ENCODE measurements at regions not wholly inside any gene's neighbourhood (a gene's known extent, or its start where the extent isn't known, plus 50 kb on each side); places are given as distances from the start of the nearest gene placed in this dataset.

- H3K9me3 Mint-ChIP-seq = no peaks in the 10 kb centered on the region
- H3K27me3 Mint-ChIP-seq = no peaks in the 10 kb centered on the region
- no peaks in the 10 kb centered on the region for H3K4me1 Mint-ChIP-seq
- H3K36me3 Mint-ChIP-seq = no peaks in the 10 kb centered on the region
- ATAC-seq (replicated peaks) (no peak), DNase-seq (no peak)
- no peak overlapping the region for H3K27ac Mint-ChIP-seq
- no peak overlapping the region for H3K4me3 Mint-ChIP-seq
These were observed 57.9 kb upstream of the PPP2R3A start for GRCh38 chr3:135907422-135908165.

GRCh38 chr3:135908225-135908624, 57.3 kb upstream of the PPP2R3A start:
- H3K27ac Mint-ChIP-seq = no peak overlapping the region
- H3K9me3 Mint-ChIP-seq = no peaks in the 10 kb centered on the region
- H3K4me3 Mint-ChIP-seq = no peak overlapping the region
- no peaks in the 10 kb centered on the region for H3K27me3 Mint-ChIP-seq
- DNase-seq = no peak
- no peaks in the 10 kb centered on the region for H3K36me3 Mint-ChIP-seq
- H3K4me1 Mint-ChIP-seq = no peaks in the 10 kb centered on the region
- no peak for ATAC-seq (replicated peaks)

GRCh38 chr3:135908737-135909136, 56.8 kb upstream of the PPP2R3A start:
- ATAC-seq (replicated peaks) (no peak), DNase-seq (no peak)
- Mint-ChIP-seq H3K27me3 (no peaks in the 10 kb centered on the region), H3K4me1 (no peaks in the 10 kb centered on the region), H3K4me3 (no peak overlapping the region), H3K9me3 (no peaks in the 10 kb centered on the region), H3K36me3 (no peaks in the 10 kb centered on the region), H3K27ac (no peak overlapping the region)

GRCh38 chr3:135911110-135911509, 54.4 kb upstream of the PPP2R3A start:
- no peaks in the 10 kb centered on the region for H3K27me3 Mint-ChIP-seq
- ATAC-seq (replicated peaks) = no peak
- no peaks in the 10 kb centered on the region for H3K9me3 Mint-ChIP-seq
- H3K4me1 Mint-ChIP-seq = no peaks in the 10 kb centered on the region
- no peak overlapping the region for H3K27ac Mint-ChIP-seq
- no peak for DNase-seq
- no peak overlapping the region for H3K4me3 Mint-ChIP-seq
- no peaks in the 10 kb centered on the region for H3K36me3 Mint-ChIP-seq

GRCh38 chr3:135915206-135915605, 50.3 kb upstream of the PPP2R3A start:
- Mint-ChIP-seq H3K27ac (no peak overlapping the region), H3K9me3 (no peaks in the 10 kb centered on the region), H3K27me3 (peaks cover 4 to 9% of the 10 kb centered on the region in 2 donors), H3K4me3 (no peak overlapping the region), H3K4me1 (no peaks in the 10 kb centered on the region), H3K36me3 (no peaks in the 10 kb centered on the region)
- ATAC-seq (replicated peaks) (no peak), DNase-seq (no peak)
